HepG2 (cell line): ENCODE measurements at regions not wholly inside any gene's neighbourhood (a gene's known extent, or its start where the extent isn't known, plus 50 kb on each side); places are given as distances from the start of the nearest gene placed in this dataset.

Experiments used
- CEBPB ChIP-seq: IDR thresholded peaks from 2 replicates; pipeline ENCODE4 v1.6.1; 2011; ENCODE audit warnings: low read depth, low read length, improper control_type of control experiment, borderline replicate concordance
- HMG20B ChIP-seq: conservative IDR thresholded peaks from 2 replicates; pipeline ENCODE4 v1.6.1; 2016; ENCODE audit warnings: missing genetic modification reagents, missing compliant biosample characterization
- NFE2L1 ChIP-seq: sonication (generic); formaldehyde crosslinking; IDR thresholded peaks from 2 replicates; pipeline ENCODE4 v1.4.0; 2020; ENCODE audit warnings: missing genetic modification reagents, mild to moderate bottlenecking, borderline replicate concordance
- ZNF589 ChIP-seq: sonication (generic); formaldehyde crosslinking; conservative IDR thresholded peaks from 2 replicates; pipeline ENCODE4 v1.8.0; 2022; ENCODE audit warnings: mild to moderate bottlenecking, moderate library complexity, missing genetic modification reagents

DNA sequence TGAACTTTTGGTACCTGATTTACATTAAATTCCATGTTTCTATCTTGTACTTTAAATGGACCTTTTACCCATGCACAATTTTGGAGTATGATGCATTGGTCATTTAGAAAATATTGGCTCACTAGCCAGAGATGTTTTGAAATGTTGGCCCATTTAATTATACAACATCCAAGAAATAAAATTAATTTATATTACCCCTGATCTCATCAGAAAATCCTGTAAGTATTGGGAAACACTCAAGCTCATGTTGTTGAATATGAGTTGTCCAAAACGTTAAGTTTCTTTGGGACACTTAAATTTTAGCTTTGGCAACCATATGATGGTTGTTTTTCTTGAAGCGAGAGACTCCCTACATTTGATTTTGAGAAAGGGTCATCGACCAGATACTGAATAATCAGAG, 492.7 kb downstream of the RPS24 start:
- TF ChIP-seq NFE2L1 (CRISPR knock-in tag) (no peak), CEBPB (no peak), HMG20B (CRISPR knock-in tag) (no peak), ZNF589 (CRISPR knock-in tag) (no peak)
